Hepatic stellate cell (primary cell): ENCODE measurements at regions not wholly inside any gene's neighbourhood (a gene's known extent, or its start where the extent isn't known, plus 50 kb on each side); places are given as distances from the start of the nearest gene placed in this dataset.
A peak's percentile ranks its signal among the peaks of the same experiment; 100 is the strongest.
"Not testable (repeated sequence)": the region's sequence is repeated elsewhere in the genome, so short reads cannot be mapped to it uniquely, and the experiment has no call there.

Experiments used
- DNase-seq: peaks from one replicate; pipeline ENCODE4 v3.0.0; 2011; ENCODE audit warnings: low spot score

GRCh38 chr9:30010691-30011090, 2373.8 kb upstream of the ACO1 start:
- no peak for DNase-seq

GRCh38 chr9:30012622-30013021, 2371.8 kb upstream of the ACO1 start:
- DNase-seq, result no peak

- DNase-seq, result peak; percentile 1
These were observed 2369.4 kb upstream of the ACO1 start for GRCh38 chr9:30015073-30015472.

GRCh38 chr9:30020161-30020560, 2364.3 kb upstream of the ACO1 start:
- DNase-seq, result no peak

- no peak for DNase-seq
These were observed 2348.7 kb upstream of the ACO1 start for GRCh38 chr9:30035761-30036160.

GRCh38 chr9:30036558-30036957, 2347.9 kb upstream of the ACO1 start:
- DNase-seq, result no peak

DNA sequence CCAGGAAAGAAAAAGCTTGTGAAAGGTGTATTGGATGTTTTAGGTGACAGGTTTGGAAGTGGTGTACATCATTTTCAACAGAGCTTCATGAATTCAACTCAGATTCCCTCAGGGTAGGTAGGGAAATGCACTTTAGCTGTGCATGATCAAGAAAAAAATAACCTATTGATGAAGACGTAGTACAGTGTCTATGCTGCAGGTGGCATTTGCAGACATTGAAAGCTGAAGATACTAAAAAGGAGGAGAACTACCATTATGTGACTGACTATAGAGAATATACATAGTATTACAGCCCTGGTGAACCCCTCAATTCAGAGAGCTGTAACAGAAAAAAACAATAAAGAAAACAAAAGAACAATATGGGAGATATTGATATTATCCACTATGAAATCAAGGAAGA, 2344.7 kb upstream of the ACO1 start:
- DNase-seq, result no peak

GRCh38 chr9:30048396-30048795, 2336.0 kb upstream of the ACO1 start:
- DNase-seq, result no peak

GRCh38 chr9:30058463-30058862, 2326.0 kb upstream of the ACO1 start:
- no peak for DNase-seq

GRCh38 chr9:30060976-30061375, 2323.5 kb upstream of the ACO1 start:
- no peak for DNase-seq

- DNase-seq, result no peak
These were observed 2318.6 kb upstream of the ACO1 start for GRCh38 chr9:30065888-30066287.

- not testable (repeated sequence) for DNase-seq
These were observed 2315.2 kb upstream of the ACO1 start for GRCh38 chr9:30069236-30069635.

DNA sequence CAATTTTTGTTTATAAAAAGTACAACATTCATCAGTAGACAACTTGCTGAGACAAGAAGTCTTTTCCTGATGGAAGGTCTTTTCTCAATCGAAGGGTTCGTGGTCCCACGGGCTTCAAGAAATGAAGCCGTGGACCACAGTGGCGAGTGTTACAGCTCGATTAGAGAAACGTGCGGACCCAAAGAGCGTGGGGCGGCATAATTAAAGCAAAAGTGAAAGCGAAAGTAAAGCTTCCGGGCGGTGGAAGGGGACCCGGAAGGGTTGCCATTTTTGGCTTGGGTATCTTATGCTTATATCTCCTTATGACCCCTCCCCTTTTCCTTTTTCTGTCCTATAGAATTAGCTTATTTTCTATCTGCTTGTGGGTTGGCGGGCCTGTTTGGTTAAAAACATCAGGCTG, 2309.4 kb upstream of the ACO1 start:
- DNase-seq, result no peak

DNA sequence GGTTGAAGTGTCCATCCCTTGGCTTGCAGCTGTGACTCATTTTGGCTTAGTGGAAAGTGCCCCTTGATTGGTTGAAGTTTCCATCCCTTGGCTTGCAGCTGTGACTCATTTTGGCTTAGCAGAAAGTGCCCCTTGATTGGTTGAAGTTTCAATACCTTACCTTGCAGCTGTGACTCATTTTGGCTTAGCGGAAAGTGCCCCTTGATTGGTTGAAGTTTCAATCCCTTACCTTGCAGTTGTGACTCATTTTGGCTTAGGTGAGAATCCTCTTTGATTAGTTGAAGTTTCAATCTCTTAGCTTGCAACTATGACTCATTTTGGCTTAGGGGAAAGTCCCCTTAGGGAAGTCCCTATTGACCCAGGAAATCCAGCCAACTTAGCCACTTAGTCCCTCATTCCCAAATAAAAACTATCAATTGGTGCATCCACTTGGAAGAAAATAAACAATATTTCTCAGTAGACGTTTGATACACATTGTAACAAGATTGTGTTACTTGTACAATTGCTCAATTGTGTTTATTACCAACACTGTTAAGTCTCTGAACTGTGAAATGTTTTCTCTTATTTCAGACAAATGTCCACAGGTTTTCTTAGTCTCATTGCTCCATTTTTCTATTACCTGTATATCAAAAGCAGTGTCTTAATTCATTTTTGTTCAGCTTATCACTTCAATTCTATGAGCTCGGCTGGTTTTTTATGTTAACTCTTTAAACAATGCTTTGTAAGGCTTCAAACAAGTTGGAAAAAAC, 2308.8 kb upstream of the ACO1 start:
- DNase-seq, result no peak

GRCh38 chr9:30078195-30078594, 2306.2 kb upstream of the ACO1 start:
- no peak for DNase-seq

GRCh38 chr9:30089428-30089827, 2295.0 kb upstream of the ACO1 start:
- DNase-seq, result no peak

DNA sequence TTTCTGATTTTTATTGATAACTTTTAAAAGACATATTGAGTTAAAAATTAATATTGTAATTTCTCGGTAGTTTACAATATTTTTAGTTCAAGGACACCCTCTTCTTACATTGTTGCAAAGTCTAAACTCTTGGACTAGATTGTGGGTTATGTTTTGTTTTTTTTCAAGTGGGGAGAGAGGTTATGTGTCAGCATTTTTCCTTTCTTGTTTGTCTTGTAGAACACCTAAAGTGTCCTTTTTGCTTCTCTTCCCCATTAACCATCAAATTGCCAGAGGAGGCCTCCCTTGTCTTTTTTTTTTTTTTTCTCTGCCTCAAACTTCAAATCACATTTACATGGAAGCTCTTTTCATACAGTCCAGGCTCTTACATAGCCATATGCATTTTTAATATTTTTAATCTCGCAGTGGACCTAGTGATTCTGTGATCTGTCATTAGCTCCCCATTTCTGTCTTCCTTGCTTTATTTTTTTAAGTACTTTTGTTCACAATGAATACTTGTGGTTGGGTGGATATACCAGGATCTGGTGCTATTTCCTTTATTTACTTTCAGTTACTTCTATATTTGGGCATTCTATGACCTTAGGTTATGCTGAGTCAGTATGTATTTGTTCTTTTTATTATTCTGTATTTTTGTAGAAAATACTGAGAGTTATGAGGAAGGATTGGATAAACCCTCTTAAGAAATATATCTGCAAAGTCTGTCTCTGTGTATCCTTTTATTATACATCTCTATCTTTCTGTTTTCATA, 2280.6 kb upstream of the ACO1 start:
- no peak for DNase-seq

DNA sequence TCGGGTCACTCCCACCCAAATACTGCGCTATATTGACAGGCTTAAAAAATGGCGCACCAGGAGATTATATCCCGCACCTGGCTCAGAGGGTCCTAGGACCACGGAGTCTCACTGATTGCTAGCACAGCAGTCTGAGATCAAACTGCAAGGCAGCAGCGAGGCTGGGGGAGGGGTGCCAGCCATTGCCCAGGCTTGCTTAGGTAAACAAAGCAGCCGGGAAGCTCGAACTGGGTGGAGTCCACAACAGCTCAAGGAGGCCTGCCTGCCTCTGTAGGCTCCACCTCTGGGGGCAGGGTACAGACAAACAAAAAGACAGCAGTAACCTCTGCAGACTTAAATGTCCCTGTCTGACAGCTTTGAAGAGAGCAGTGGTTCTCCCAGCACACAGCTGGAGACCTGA, 2277.3 kb upstream of the ACO1 start:
- not testable (repeated sequence) for DNase-seq

DNA sequence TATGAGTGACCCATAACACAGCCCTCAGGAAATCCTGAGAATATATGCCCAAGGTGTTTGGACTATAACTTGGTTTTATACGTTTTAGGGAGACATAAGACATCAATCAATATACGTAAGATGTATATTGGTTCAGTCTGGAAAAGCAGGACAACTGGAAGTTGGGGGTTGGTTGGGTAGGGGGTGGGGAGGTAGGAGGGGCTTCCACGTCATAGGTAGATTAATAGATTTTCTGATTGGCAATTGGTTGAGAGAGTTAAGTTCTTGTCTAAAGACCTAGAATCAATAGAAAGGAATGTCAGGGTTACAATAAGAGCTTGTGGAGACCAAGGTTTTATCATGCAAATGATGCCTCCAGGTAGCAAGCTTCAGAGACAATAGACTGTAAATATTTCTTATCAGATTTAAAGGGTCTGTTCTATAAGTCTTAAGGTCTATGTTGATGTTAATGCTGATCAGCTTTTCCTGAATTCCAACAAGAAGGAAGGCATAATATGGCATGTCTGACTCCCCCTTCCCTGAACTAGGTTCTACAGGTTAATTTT, 2267.7 kb upstream of the ACO1 start:
- DNase-seq, result no peak

- DNase-seq, result no peak
These were observed 2263.8 kb upstream of the ACO1 start for GRCh38 chr9:30120666-30121065.

DNA sequence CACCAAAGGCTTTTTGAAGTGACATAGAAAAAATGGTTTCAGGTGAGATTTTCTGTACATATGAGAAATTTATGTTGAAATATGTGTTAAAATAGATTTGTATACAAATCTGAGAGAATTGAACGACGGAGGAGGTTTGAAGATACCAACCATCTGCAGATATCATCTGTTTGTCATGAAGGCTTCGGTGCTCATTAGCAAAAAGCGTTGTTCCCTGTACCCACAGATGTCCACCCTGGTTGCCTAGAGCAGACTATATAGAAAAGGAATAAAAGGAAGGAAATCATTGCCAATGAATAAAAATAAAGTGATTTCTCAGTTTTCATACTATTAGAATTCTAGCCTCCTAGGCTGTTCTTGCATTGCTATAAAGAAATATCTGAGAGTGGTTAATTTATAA, 2262.8 kb upstream of the ACO1 start:
- no peak for DNase-seq

DNA sequence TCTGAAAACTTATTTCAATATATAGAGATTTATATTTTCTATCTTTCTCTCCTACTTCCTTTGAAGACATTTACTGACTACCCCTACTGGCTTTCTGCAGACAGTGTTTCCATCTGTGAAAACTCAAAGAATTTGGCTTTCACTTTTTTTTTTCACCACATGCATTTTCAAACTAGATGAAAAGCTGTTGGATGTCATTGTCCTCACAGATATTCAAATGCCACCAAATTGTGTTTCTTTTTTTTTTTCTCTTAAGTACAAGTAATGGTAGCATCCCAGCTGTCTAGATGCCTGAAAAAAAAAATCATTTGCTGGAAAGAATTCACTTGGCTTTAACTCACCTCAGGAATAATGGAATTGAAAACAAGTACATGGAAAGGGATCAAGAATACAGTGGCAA, 2258.6 kb upstream of the ACO1 start:
- no peak for DNase-seq

- no peak for DNase-seq
These were observed 2257.1 kb upstream of the ACO1 start for GRCh38 chr9:30127371-30127770.
